GOT3 (cell line): ENCODE measurements at regions not wholly inside any gene's neighbourhood (a gene's known extent, or its start where the extent isn't known, plus 50 kb on each side); places are given as distances from the start of the nearest gene placed in this dataset.

ENCODE experiments used
- DNase-seq: peaks from one replicate; lab custom pipeline; 2025; ENCODE audit warnings: mixed read lengths; lab: John Stamatoyannopoulos, UW

DNA sequence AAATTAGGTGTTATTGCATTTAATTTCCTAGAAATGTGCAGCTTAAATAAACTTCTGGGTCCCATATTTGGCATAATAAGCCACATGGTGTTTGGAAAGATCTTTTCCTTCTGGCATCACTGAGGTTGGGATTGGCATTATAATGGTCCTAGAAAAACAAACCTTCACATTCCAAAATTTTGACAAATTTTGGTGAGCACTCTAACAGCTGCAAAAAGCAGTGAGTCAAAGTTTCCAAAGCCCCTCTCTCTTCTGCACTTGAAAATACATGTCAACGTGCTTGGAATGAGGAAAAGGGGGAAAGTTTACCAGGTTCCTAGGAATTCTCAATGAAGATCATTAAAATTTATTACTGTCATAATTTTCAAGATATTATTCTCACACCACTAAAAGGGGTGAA, 77.8 kb upstream of the STK17B start:
- no peak for DNase-seq

DNA sequence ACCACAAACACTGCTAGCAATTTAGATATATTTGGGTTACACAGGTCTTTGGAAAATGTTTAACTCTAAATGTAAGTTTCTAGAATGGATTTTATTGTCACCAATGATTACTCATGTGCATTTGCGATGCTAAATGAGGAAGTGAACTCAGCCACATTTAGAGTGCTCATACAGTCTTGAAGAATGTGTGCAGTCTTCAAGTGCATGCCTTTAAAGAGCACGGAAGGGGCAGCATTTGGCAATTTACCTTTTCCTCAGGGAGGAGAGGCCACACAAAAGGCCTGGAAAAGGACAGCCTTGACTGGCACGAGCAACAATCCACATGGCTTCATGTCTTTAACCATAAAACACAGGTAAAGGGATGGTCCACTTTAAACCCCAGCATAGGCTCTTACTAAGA, 78.5 kb upstream of the STK17B start:
- no peak for DNase-seq

DNA sequence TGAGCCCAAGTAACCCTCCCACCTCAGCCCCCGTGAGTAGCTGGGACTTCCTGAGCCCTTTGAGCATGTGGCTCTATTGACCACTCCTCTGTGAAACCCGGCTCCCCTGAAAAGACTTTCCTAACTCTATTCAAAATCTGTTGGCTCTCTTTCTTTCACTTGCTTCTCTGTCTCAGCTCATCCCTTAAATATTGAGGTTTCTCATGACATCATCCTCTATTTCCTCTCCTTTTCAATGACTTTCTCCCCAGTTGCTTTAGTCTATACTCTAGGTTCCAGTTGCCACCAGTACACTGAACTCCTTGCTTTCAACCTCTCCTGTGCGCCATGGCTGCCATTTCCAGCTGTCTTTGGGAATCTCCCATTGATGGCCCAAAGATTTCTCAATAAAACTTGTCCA, 79.8 kb upstream of the STK17B start:
- DNase-seq, result no peak

DNA sequence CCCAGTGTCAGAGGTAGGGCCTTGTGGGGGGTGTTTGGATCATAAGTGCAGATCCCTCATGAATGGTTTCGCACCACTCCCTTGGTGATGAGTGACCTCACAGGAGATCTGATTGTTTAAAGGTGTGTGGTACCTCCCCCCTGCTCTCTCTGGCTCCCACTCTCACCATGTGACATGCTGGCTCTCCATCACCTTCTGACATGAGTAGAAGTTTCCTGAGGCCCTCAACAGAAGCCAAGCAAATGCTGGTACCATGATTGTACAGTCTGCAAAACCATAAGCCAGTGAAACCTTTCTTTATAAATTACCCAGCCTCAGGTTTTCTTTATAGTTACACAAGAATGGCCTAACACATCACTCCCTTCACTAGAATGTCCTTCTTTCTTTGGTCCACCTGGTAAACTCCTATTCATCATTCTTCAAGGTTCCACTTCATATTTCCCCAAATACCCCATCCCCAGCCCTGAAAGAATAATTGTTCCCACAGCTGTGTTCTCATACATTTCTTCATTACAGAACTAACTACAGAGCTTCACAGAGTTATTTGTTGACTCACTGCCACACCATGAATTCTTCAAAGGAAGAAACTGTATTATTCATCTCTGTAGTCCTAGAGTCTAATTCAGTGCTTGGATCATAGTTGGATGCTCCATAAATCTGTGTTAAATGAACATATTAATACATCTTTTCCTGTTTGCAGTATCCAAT, 81.2 kb upstream of the STK17B start:
- DNase-seq, result no peak

DNA sequence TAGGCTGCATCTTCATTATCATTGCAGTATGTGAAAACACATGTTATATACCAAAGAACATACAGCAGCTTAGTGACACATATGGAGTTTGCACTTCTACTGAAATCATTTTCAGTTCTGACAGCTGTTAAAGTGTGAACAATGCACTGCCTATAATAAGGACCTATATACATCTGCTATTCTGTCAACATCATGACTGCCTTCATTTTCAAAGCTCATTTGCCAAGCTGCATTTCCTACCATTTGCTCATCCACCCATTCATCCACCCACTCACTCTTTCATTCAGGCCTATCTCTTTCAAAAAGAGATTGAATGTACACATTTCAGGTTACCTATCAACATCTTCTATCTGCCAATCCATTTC, 81.7 kb upstream of the STK17B start:
- no peak for DNase-seq

DNA sequence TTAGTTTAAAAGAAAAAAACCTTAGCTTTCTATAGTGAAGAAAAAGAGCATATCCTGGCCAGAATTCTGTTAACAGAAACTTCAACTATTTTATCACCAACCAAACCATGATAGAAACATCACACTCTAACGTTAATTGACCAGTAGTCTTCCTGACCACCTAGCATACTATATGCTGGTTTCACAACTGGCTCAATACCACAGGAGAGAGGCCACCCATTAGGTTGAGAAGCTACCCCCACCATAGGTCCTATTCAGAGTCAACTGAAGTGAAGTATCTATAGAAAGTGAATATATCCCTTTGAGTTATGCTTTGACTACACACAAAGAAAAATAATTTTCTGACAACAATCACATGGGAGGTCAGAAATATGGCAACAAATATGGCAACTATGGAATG, 85.2 kb upstream of the STK17B start:
- DNase-seq, result no peak

DNA sequence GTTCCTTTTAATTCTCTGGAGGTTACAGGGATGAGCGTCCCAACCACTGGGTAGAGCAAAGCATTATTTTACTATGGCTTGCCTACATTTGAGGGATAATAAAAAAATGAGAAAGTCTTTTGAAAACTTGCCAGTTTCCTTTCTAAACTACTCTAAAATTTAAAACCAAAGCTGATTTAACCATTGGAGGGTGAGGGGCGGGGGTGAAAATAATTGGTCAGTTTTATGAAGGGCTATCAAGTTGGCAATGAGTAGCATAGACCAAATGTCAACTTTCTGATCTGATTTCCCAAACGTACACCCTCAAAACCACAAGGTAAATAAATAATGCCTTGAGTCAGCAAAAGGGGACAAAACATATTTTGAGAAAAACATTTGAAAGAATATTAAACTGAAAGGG, 85.7 kb upstream of the STK17B start:
- DNase-seq, result no peak

DNA sequence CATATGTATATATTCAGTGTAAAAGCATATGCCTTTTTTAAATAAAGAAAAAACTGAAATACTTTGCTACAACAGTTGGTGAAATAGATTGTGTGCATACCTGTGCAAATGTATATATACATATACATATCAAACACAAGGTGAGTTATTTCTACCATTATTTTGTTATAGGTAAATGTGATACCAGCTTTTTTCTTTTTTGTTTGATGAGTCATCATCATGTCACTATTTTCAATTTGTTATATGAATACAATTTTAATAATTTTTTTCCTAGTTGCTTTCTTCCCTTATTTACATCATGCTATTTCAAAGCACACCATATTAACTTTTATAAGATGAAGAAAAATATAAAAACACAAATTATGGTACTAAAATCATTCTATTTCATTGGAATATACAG, 87.0 kb upstream of the STK17B start:
- no peak for DNase-seq

DNA sequence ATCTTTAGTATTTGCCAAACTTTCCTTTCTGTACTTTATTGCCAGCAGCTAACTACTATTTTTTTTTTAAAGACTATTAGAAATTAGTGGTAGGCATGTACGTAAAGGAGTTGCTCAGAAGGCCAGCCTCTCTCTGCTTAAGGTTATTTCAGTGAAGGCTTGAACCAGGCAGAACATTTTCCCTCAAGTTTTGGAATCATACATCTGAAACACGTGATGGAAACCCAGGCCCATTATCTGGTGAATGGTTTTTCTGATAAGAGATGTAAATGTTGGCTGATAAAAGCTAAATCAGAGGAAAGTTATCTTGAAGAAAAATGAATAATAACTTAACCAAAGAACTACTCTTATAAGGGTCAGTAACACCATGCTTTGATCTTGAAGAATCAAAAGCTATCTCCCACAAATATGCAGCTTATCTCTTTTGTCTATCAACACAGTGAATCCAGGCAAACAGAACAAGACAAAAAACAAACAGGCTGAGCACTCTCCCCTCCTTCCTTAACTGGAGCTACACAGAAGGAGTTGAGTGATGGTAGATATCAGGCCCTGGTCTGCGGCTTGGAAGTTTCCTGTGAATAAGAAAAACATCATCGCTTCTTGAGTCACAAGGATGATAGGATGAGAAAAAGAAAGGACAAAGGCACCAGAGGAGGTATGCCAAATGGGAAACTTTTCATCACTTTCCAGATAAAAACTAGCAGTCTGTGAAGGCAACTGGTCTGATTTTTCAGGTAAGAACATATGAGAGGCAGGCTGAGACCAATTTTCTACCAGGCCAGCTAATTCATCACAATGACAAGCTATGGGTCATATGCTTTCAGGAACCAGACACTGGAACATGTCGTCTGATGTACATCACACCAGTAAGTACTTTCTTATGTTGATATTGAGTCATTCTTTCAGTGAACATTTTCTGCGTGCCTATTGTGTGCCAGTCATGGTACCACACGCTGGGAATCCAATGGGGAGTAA, 88.4 kb upstream of the STK17B start:
- DNase-seq, result no peak

DNA sequence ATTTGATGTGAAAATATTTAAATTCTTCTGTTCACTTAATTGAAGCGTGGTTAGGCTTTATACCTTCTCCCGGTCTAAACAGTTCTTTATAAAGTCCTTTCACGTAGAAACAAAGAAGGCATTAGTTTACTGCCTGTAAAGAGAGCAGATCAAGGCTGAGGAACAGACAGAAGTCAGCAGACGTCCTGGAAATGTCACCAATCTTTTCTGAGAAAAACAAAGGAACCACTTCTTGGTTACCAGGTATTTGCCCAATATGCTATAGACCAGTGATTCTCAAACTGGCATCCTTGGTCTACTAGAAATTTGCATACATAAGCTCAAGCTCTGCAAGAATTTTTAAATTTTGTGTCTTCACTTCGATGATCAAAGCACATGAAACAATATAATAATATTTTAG, 89.2 kb upstream of the STK17B start:
- DNase-seq, result no peak

DNA sequence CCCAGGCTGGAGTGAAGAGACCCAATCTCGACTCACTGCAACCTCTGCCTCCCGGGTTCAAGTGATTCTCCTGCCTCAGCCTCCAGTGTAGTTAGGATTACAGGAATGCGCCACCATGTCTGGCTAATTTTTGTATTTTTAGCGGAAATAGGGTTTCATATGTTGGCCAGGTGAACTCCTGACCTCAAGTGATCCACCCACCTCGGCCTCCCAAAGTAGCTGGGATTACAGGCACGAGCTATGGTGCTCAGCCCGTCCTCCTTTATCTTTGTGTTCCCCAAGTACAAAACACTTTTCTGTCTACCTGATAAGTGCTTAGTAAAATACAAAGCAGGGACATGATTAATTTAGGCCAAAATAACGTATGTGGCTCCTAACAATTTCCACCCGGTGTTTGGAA, 91.2 kb upstream of the STK17B start:
- DNase-seq, result no peak

DNA sequence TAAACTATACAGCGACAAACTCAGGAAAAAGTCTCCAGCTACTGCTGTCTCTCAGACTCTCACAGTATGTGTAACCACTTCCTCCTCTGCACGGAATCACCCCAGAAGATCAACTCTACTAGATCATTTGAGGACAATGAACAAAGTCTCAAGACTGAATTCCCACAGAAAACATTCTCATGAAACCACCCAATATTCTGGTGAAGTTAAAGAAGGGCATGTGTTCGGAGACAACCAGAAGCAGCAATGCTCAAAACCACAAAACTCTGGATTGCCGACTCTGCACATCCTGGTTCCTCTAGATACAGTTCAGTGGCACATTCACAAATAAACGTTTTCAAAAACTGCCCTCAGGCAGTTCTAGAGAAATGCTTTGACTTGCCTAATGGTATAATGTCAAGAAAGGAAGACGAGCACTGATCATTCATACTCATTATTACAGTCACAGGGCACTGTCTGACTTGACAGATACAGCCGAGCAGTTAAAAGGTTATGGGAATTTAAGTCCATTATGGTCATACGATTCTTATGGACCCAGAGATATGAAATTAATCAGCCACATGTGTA, 91.9 kb upstream of the STK17B start:
- DNase-seq, result no peak

DNA sequence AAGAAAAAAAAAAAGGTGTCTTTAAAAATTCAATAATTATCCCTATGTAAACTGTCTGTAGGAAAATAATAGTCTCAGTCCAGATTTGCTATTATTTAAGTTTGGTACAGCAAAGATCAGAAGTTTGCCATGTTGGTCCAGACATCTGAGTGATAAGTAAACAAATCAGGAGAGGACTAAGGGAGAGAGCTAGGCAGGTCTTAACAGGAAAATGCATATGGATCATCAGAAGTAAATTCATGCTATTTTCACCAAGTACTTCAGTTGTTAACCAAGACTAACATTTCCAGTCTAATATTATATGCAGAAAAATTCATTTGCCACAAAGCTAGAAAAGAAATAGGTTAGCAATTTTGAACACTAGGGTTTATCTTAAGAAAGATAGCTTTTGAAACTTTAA, 95.0 kb upstream of the STK17B start:
- no peak for DNase-seq

DNA sequence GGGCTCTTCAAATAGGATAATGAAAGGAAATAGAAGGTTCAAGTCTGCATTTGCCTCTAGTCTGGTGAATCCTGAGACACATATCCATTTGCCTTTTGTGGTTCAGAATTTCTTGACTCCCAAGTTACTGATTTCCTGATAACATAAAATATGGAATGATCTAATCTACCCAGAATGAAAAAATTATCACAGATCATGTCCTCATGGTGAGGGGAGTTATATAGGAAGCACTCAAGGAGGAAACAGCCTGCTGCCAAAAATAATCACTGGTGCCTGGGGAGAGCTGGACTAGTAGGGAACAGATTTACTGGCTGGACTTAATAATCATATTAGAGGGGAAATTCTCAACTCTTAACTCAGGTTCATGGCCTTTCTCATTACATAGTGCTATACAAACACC, 95.5 kb upstream of the STK17B start:
- DNase-seq, result no peak

DNA sequence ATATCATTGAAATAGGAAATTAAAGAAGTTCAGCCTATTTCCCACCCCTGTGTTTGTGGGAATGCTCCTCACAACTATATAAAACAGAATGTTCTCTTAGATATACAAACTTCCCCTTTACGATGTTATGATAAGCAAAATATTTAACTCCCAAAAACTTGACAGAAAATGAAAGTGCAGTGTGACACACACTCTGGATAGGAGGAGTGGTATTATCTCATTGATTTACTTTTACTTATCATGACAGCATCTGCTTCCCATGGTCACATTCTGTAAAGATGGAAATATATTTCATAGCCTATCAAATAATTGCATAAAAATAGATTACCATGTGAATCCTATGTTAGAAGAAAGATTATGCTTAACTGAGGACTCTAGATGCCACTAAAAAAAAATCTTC, 96.6 kb upstream of the STK17B start:
- no peak for DNase-seq

DNA sequence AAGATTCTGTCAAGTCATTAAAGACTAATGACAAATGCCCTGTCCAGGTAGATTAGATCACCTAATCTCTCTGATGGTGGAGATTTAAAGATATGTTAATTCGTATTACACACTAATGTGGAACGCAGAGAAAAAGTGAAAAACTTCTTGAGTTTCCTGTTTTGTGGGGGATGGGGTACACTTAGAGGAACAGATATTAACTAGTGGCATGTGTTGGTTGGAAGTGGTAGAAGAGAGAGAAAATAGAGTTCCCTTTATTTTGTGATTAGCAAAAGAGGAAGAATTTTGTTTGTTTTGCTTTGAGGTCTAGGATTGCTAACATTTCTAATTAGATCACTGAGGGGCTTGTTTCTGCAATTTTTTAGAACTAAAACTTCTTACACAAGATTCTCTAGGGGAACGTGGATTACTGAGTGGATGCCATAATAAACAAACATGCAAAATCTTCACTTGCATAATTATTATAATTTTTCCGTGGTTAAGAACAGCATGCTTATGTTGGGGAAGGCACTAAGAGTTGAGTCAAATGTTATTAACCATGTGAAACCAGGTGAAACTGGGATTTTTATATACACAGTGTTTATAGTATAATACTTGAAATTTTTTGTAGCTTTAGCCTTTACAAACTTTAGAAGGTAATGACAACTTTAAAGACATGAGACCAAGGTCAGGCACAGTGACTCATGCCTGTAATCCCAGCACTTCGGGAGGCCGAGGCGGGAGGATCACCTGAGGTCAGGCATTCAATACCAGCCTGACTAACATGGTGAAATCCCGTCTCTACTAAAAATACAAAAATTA, 97.4 kb upstream of the STK17B start:
- no peak for DNase-seq

DNA sequence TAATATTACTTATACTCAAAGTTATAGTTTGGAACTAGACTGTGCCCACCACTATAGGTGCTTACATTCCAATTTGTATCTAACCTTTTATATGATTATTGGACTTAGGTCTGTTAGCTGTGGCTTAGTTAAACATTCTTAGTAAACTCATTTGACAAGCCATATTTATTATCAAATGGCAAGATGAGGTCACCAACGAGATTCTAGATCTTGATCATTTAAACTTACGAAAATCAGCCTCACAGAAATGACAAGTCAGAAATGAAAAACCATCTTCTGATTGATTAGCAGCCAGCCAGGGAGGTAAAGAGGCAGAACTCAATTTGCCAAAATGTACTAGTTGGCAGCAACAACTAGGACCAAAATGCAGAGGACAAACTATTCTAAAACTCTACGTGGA, 100.4 kb upstream of the STK17B start:
- DNase-seq, result no peak

DNA sequence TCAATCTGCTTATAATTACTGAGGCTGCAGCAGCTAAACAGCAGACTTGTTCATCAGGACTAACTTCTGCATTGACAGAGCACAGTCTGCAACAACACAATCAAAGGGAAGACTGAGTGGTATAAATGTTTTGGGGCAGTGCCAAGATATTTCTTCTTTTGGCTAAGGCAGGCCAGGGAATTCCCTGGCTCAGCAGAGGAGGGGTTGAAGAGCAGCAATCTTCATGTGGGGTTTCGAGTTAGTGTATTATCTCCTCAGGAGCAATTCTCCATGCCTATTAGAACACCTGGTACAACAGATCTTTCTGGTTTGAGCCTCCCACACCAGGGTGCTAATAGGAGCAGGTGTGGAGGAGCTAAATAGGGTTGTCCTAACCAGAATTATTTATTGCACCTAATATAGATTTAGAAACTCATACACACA, 103.0 kb upstream of the STK17B start:
- DNase-seq, result no peak

DNA sequence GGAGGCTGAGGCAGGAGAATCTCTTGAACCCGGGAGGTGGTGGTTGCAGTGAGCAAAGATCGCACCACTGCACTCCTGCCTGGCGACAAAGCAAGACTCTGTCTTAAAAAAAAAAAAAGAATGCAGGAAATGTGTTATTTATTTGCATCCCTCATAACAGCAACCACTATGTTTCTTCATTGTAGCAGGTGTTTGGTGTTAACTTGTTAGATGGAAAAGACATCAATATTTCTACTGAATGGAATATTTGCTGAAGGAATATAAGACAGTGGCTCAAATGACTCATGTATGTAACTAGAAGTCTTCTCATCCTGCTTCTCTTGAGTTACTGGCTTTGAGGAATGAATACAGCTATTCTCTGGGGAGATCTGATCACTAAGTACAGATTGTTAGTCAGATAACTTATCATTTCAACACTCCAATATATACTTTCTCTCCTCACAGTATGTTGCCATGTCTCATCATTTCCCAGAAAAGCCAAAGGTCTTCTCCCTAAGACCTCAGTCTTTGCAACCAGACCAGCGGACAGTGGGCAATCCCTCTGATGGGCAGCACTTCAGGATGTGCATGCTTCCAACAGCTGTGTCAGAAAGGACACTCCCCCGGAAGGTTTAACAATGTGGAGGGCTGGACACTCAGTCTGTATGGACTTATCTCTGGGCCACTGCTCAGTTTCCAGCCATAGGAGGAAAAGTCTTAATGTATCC, 104.4 kb upstream of the STK17B start:
- no peak for DNase-seq

DNA sequence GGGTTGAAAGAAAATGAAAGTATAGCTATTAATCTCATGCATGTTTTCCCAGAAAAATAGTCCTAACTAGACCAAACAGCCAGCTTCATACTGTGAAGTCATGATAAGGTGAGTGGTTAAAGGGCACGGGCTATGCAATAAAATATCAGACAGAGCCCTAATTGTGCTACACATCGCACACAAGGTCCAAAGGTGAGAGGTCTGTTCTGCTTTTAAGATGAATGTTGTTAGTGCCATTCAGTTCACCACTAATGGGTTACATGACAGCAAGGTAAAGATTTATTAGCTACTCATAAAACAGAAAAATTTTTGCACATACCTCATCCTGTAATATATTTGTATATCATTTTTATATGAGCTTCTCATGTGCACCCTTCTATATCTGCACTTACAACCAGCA, 105.0 kb upstream of the STK17B start:
- DNase-seq, result no peak

DNA sequence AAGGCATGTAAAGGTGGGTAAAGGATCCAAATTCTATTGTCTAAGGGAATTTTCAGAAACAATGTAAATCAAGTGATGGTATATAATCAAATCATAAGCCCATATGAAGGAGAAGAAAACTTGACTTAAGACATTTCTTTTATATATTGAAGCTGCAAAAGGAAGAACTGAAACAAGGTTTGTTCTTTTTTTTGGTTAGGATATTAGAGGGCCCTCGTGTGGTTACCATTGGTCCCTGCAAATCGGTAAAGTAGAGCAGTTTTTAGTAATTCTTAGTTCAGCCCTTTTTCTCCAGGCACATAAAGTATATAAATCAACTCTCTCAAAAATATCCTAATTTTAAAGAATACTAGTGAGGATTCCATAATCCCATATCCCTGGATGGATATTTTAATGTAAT, 105.6 kb upstream of the STK17B start:
- no peak for DNase-seq

DNA sequence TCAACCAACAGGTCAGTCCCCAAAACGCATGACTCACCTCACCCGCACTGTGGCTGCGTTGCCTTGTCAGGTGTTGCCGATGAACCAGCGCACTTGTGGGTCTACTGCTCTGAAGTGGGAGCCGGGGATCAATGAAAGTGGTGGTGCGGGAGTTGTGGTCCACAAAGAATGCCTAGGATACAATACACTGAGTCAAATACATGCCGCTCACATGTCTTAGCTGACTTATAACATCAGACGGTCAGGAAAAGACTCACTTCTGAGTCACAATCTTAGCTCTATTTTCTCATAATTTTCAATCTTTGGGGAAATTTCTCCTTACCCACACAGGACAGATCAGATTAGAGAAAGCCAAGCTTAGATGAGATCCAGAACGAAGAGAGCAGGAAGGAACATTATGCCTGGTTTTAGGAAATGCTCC, 107.1 kb upstream of the STK17B start:
- DNase-seq, result no peak
